Stimulated activated CD8-positive, alpha-beta memory T cell treated with anti-CD3 and anti-CD28 coated beads, Interleukin-12 subunit alpha, Interleukin-12 subunit beta, amount 100 ng/mL, for 4 hours (primary cell): ENCODE measurements at regions not wholly inside any gene's neighbourhood (a gene's known extent, or its start where the extent isn't known, plus 50 kb on each side); places are given as distances from the start of the nearest gene placed in this dataset.

Experiments used
- DNase-seq: peaks from one replicate; pipeline ENCODE4 v3.0.0-alpha.2; 2020; ENCODE audit warnings: low read depth

- DNase-seq = no peak
These were observed 234.0 kb downstream of the DIRAS2 start for GRCh38 chr9:90408659-90409058.

GRCh38 chr9:90419221-90419851, 223.3 kb downstream of the DIRAS2 start:
- no peak for DNase-seq

GRCh38 chr9:90420211-90420610, 222.4 kb downstream of the DIRAS2 start:
- DNase-seq = no peak

GRCh38 chr9:90420768-90421513, 221.7 kb downstream of the DIRAS2 start:
- no peak for DNase-seq

GRCh38 chr9:90421786-90422185, 220.8 kb downstream of the DIRAS2 start:
- no peak for DNase-seq

- DNase-seq = no peak
These were observed 218.9 kb downstream of the DIRAS2 start for GRCh38 chr9:90423661-90424193.

GRCh38 chr9:90428517-90428916, 214.1 kb downstream of the DIRAS2 start:
- DNase-seq = no peak

GRCh38 chr9:90432951-90433350, 209.7 kb downstream of the DIRAS2 start:
- no peak for DNase-seq

GRCh38 chr9:90433398-90433941, 209.2 kb downstream of the DIRAS2 start:
- DNase-seq = no peak

GRCh38 chr9:90441814-90442213, 200.8 kb downstream of the DIRAS2 start:
- no peak for DNase-seq

- DNase-seq = no peak
These were observed 199.9 kb downstream of the DIRAS2 start for GRCh38 chr9:90442723-90443122.

- no peak for DNase-seq
These were observed 197.9 kb downstream of the DIRAS2 start for GRCh38 chr9:90444609-90445204.

- no peak for DNase-seq
These were observed 197.2 kb downstream of the DIRAS2 start for GRCh38 chr9:90445391-90445790.

GRCh38 chr9:90446200-90446948, 196.2 kb downstream of the DIRAS2 start:
- DNase-seq = no peak

GRCh38 chr9:90447773-90448172, 194.9 kb downstream of the DIRAS2 start:
- no peak for DNase-seq

GRCh38 chr9:90449213-90449925, 193.3 kb downstream of the DIRAS2 start:
- no peak for DNase-seq

- no peak for DNase-seq
These were observed 190.8 kb downstream of the DIRAS2 start for GRCh38 chr9:90451804-90452203.

GRCh38 chr9:90455316-90455715, 187.3 kb downstream of the DIRAS2 start:
- no peak for DNase-seq

- DNase-seq = no peak
These were observed 185.0 kb downstream of the DIRAS2 start for GRCh38 chr9:90457386-90458190.

- no peak for DNase-seq
These were observed 184.1 kb downstream of the DIRAS2 start for GRCh38 chr9:90458485-90458884.

GRCh38 chr9:90459321-90459720, 183.3 kb downstream of the DIRAS2 start:
- no peak for DNase-seq
